Endothelial cell (in vitro differentiated cells): ENCODE measurements at regions not wholly inside any gene's neighbourhood (a gene's known extent, or its start where the extent isn't known, plus 50 kb on each side); places are given as distances from the start of the nearest gene placed in this dataset.
A peak's percentile ranks its signal among the peaks of the same experiment; 100 is the strongest.

Experiments
- DNase-seq: peaks from one replicate; pipeline ENCODE4 v3.0.0; 2021; ENCODE audit warnings: low spot score
- H3K27ac Mint-ChIP-seq: one replicate; pipeline ENCODE4 v1.8.0; 2021; ENCODE audit warnings: mixed read lengths, inconsistent platforms; ENCODE audit not compliant: unreplicated experiment
- H3K27me3 Mint-ChIP-seq: one replicate; pipeline ENCODE4 v1.8.0; 2021; ENCODE audit warnings: mild to moderate bottlenecking, moderate library complexity, mixed read lengths, inconsistent platforms; ENCODE audit not compliant: unreplicated experiment
- H3K36me3 Mint-ChIP-seq: one replicate; pipeline ENCODE4 v1.8.0; 2021; ENCODE audit warnings: mild to moderate bottlenecking, low read depth, mixed read lengths, inconsistent platforms; ENCODE audit not compliant: unreplicated experiment
- H3K4me1 Mint-ChIP-seq: one replicate; pipeline ENCODE4 v1.8.0; 2021; ENCODE audit warnings: mild to moderate bottlenecking, mixed read lengths, inconsistent platforms; ENCODE audit not compliant: unreplicated experiment
- H3K4me3 Mint-ChIP-seq: one replicate; pipeline ENCODE4 v1.8.0; 2021; ENCODE audit warnings: mild to moderate bottlenecking, mixed read lengths, inconsistent platforms; ENCODE audit not compliant: unreplicated experiment
- H3K9me3 Mint-ChIP-seq: one replicate; pipeline ENCODE4 v1.8.0; 2021; ENCODE audit warnings: mixed read lengths, inconsistent platforms; ENCODE audit not compliant: unreplicated experiment
- CTCF ChIP-seq: fragments of 200-600 bp; sonication (generic); IDR thresholded peaks from one replicate; pipeline ENCODE4 v1.5.0; 2021; ENCODE audit warnings: antibody characterized with exemption; ENCODE audit not compliant: unreplicated experiment

DNA sequence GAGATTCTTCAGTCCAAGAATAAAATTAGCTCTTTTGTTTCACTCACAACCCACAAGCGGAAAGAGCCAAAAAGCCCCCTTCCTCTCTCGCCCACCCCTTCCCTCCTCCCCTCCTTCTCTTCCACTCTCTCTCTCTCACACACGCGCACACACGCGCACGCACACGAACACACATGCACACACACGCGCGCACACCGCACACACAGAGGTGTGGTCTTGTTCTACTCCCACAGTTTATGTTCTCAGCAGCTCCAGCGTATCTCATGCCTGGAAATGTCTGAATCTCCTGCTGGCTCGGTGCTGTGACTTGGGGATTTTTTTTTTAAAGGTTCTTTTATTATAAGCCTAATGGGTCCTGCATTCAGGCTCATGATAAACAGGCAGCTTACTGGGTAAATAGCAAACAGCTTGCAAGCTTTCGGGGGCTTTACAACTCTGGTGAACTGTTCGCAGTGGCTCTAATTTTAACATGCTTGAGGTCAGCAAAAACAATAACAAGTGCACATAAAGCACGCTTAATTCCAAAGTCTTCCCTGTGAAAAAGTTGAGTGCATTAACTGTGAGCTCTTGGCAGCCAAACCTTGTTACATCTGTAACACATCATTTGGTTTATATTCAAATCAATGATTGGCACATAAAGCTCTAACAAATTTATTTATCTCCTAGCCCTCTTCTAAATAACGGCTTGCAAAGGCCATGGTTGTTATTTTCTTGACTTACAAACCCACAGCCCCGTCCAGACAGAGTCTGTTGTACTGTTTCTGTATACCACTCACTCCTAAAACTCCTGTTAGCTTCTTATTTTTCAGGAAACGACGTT lies 424.1 kb upstream of the MGMT start:
- Mint-ChIP-seq H3K27ac (peak overlapping the region; percentile 87), H3K36me3 (no peaks in the 10 kb centered on the region), H3K27me3 (peaks cover 2% of the 10 kb centered on the region)

DNA sequence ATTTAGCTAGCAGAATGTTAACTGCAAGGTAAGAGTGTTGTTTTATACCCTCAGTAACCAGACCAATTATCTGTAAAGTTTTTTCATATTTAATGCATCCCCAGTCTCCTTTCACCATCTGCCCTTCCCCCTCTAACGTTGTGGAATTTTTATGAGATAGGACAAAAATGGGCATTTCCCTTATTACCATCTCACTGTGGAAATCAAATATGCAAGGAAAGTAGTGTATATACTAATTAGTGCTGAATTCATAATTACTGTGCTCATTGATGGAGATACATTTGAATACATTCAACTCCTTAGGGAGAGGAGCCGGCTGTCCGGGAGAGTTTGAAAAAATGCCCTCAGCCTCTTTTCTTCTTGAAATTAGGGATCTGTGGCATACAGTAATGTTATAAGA lies 423.4 kb upstream of the MGMT start:
- no peak for DNase-seq
- Mint-ChIP-seq H3K27ac (no peak overlapping the region), H3K4me3 (no peak overlapping the region), H3K9me3 (no peaks in the 10 kb centered on the region), H3K36me3 (no peaks in the 10 kb centered on the region), H3K27me3 (peaks cover 2% of the 10 kb centered on the region), H3K4me1 (peaks cover 45% of the 10 kb centered on the region)
- TF ChIP-seq CTCF = no peak

More for the DNA sequence above, 424.1 kb upstream of the MGMT start:
- H3K4me1 Mint-ChIP-seq = peaks cover 52% of the 10 kb centered on the region
- H3K4me3 Mint-ChIP-seq = peak overlapping the region; percentile 3
- no peak for DNase-seq
- TF ChIP-seq CTCF = no peak
- no peaks in the 10 kb centered on the region for H3K9me3 Mint-ChIP-seq

DNA sequence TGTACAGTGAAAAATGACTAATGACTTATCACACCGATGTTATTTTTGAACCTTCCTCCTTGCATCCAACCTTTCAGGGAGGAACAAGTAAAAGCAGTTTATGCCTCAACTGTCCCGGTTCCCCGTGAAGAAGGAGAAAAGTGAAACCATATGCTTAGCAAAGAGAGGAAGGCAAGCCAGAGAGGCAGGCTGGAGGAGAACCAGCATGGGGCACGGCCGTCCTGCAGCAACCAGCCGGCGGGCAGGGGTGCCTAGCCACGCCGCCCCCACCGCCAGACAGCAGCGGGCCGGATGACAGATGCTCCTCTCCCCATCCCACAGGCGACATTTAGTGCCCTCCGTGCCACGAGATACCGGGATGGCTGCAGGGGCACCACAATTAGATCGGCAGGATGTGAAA lies 421.4 kb upstream of the MGMT start:
- DNase-seq = no peak

GRCh38 chr10:129046065-129046681 lies 420.9 kb upstream of the MGMT start:
- H3K27ac Mint-ChIP-seq = no peak overlapping the region
- no peak for DNase-seq
- no peak overlapping the region for H3K4me3 Mint-ChIP-seq
- no peaks in the 10 kb centered on the region for H3K9me3 Mint-ChIP-seq
- no peak for TF ChIP-seq CTCF
- no peaks in the 10 kb centered on the region for H3K36me3 Mint-ChIP-seq
- H3K27me3 Mint-ChIP-seq = peaks cover 2% of the 10 kb centered on the region
- H3K4me1 Mint-ChIP-seq = peaks cover 25% of the 10 kb centered on the region

More for the DNA sequence above, 421.4 kb upstream of the MGMT start:
- Mint-ChIP-seq H3K27ac (no peak overlapping the region), H3K4me3 (no peak overlapping the region), H3K9me3 (no peaks in the 10 kb centered on the region), H3K4me1 (peaks cover 30% of the 10 kb centered on the region), H3K36me3 (no peaks in the 10 kb centered on the region), H3K27me3 (peaks cover 2% of the 10 kb centered on the region)
- TF ChIP-seq CTCF = no peak

- Mint-ChIP-seq H3K27ac (no peak overlapping the region), H3K4me3 (no peak overlapping the region), H3K9me3 (no peaks in the 10 kb centered on the region), H3K36me3 (no peaks in the 10 kb centered on the region), H3K4me1 (peaks cover 20% of the 10 kb centered on the region), H3K27me3 (peaks cover 2% of the 10 kb centered on the region)
- DNase-seq = no peak
- no peak for TF ChIP-seq CTCF
Observed at GRCh38 chr10:129046962-129047361, 420.1 kb upstream of the MGMT start.
